MM.1S (cell line): ENCODE measurements at regions not wholly inside any gene's neighbourhood (a gene's known extent, or its start where the extent isn't known, plus 50 kb on each side); places are given as distances from the start of the nearest gene placed in this dataset.

Experiments used
- DNase-seq: peaks from one replicate; pipeline ENCODE4 v3.0.0-alpha.2; 2015
- H2AFZ ChIP-seq: fragments of 300-600 bp; sonication (generic); 2 replicates; pipeline ENCODE4 v1.6.0; 2016; ENCODE audit warnings: antibody characterized with exemption, low read length
- H3F3A ChIP-seq: fragments of 300-600 bp; sonication (generic); 2 replicates; pipeline ENCODE4 v1.6.1; 2016; ENCODE audit warnings: mild to moderate bottlenecking, antibody characterized with exemption, low read length, moderate library complexity, mixed read lengths; ENCODE audit not compliant: insufficient read depth
- H3K27ac ChIP-seq: fragments of 300-600 bp; sonication (generic); 2 replicates; pipeline ENCODE4 v1.5.1; 2016; ENCODE audit warnings: mild to moderate bottlenecking, low read length
- H3K27me3 ChIP-seq: fragments of 300-600 bp; sonication (generic); replicated peaks from 2 replicates; pipeline ENCODE4 v1.6.0; 2016; ENCODE audit warnings: low read length; ENCODE audit not compliant: insufficient read depth
- H3K36me3 ChIP-seq: fragments of 300-600 bp; sonication (generic); replicated peaks from 2 replicates; pipeline ENCODE4 v1.6.1; 2016; ENCODE audit warnings: mild to moderate bottlenecking, low read length, mixed read lengths; ENCODE audit not compliant: insufficient read depth
- H3K4me1 ChIP-seq: fragments of 300-600 bp; sonication (generic); 2 replicates; pipeline ENCODE4 v1.6.1; 2016; ENCODE audit warnings: low read length, mixed read lengths
- H3K4me2 ChIP-seq: fragments of 300-600 bp; sonication (generic); 2 replicates; pipeline ENCODE4 v1.6.0; 2016; ENCODE audit warnings: low read depth, low read length
- H3K4me3 ChIP-seq: fragments of 300-600 bp; sonication (generic); 2 replicates; pipeline ENCODE4 v1.5.1; 2016; ENCODE audit warnings: low read length, mixed read lengths
- H3K79me2 ChIP-seq: fragments of 300-600 bp; sonication (generic); 2 replicates; pipeline ENCODE4 v1.6.1; 2016; ENCODE audit warnings: mixed run types, low read length, mixed read lengths
- H3K9ac ChIP-seq: fragments of 300-600 bp; sonication (generic); 2 replicates; pipeline ENCODE4 v1.6.1; 2016; ENCODE audit warnings: low read length, mixed read lengths
- H3K9me2 ChIP-seq: fragments of 300-600 bp; sonication (generic); replicated peaks from 2 replicates; pipeline ENCODE4 v1.6.1; 2016; ENCODE audit warnings: mild to moderate bottlenecking, low read length, mixed read lengths; ENCODE audit not compliant: insufficient read depth
- H3K9me3 ChIP-seq: fragments of 300-600 bp; sonication (generic); replicated peaks from 2 replicates; pipeline ENCODE4 v1.6.1; 2016; ENCODE audit warnings: mild to moderate bottlenecking, low read length, mixed read lengths; ENCODE audit not compliant: insufficient read depth
- H4K20me1 ChIP-seq: fragments of 300-600 bp; sonication (generic); 2 replicates; pipeline ENCODE4 v1.6.1; 2016; ENCODE audit warnings: mild to moderate bottlenecking, low read length, moderate library complexity, mixed read lengths; ENCODE audit not compliant: insufficient read depth
- EZH2 ChIP-seq: fragments of 300-600 bp; sonication (generic); optimal IDR thresholded peaks from 2 replicates; pipeline ENCODE3; 2017; ENCODE audit warnings: low read depth, mild to moderate bottlenecking, antibody characterized with exemption, low read length, mixed read lengths
- EZH2phosphoT487 ChIP-seq: fragments of 300-600 bp; sonication (generic); IDR thresholded peaks from 2 replicates; pipeline ENCODE4 v1.6.1; 2018; ENCODE audit warnings: antibody characterized with exemption, low read length
- TF ChIP-seq, protein P1 (sequence below): fragments of 300-600 bp; sonication (generic); IDR thresholded peaks from 2 replicates; pipeline ENCODE4 v1.5.1; 2016; ENCODE audit warnings: antibody characterized with exemption, low read length, mixed read lengths

DNA sequence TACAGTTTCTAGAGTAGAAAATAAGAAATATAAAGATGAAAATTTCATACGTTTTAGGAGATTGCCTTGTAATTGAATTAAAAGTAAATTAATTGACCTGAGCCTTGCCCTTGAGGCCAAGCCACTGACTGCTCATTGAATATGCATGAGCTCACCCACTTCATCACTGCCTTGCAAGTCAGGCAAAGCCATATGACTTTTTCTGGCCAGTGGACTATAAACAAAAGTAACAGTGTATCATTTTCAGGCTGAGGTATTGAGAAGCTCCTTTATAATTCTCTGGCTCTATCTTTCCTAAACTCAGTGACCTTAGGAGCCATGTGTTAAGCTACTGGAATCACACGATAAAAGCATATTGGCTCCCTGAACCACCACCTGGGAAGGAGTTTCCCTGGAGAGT, 369.3 kb downstream of the NUAK1 start:
- H3K36me3 ChIP-seq, result no peaks in the 10 kb centered on the region
- H3F3A ChIP-seq, result no peaks in the 10 kb centered on the region
- H3K27ac ChIP-seq, result no peak overlapping the region
- 0 out of 2 replicates have a peak, but pooled peaks cover 13% of the 10 kb centered on the region for H3K4me1 ChIP-seq
- no peaks in the 10 kb centered on the region for H3K79me2 ChIP-seq
- H4K20me1 ChIP-seq, result no peaks in the 10 kb centered on the region
- H3K4me3 ChIP-seq, result no peak overlapping the region
- no peak overlapping the region for H2AFZ ChIP-seq
- no peaks in the 10 kb centered on the region for H3K27me3 ChIP-seq
- TF ChIP-seq EZH2 (no peak), EZH2phosphoT487 (no peak)
- TF ChIP-seq, protein P1, sequence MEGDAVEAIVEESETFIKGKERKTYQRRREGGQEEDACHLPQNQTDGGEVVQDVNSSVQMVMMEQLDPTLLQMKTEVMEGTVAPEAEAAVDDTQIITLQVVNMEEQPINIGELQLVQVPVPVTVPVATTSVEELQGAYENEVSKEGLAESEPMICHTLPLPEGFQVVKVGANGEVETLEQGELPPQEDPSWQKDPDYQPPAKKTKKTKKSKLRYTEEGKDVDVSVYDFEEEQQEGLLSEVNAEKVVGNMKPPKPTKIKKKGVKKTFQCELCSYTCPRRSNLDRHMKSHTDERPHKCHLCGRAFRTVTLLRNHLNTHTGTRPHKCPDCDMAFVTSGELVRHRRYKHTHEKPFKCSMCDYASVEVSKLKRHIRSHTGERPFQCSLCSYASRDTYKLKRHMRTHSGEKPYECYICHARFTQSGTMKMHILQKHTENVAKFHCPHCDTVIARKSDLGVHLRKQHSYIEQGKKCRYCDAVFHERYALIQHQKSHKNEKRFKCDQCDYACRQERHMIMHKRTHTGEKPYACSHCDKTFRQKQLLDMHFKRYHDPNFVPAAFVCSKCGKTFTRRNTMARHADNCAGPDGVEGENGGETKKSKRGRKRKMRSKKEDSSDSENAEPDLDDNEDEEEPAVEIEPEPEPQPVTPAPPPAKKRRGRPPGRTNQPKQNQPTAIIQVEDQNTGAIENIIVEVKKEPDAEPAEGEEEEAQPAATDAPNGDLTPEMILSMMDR, result no peak
- no peak overlapping the region for H3K4me2 ChIP-seq
- H3K9ac ChIP-seq, result no peak overlapping the region
- no peak for DNase-seq
- H3K9me3 ChIP-seq, result no peaks in the 10 kb centered on the region
- H3K9me2 ChIP-seq, result no peaks in the 10 kb centered on the region

DNA sequence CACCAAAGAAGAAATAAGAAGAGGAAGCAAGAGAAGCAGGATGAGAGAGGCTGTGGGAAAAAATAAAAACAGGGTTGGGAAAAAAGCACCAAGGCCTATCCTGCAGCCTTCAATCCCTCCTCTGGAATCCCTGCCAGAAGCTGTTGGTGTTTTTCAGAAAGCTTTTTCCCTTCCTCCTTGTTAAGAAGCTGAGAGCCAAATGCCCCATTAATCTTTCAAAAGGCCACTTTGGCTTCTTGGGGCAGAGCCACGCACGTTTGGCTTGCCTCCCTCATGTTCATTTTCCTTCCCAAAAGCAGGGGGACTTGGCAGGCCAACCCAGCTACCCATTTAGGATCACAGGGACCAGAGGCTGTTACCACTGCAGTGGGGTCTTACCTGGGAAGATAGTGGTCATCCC, 365.3 kb downstream of the NUAK1 start:
- H3K27ac ChIP-seq, result no peak overlapping the region
- no peaks in the 10 kb centered on the region for H3K79me2 ChIP-seq
- H3K27me3 ChIP-seq, result no peaks in the 10 kb centered on the region
- no peak overlapping the region for H3K4me2 ChIP-seq
- no peaks in the 10 kb centered on the region for H3F3A ChIP-seq
- no peaks in the 10 kb centered on the region for H3K36me3 ChIP-seq
- H3K9ac ChIP-seq, result no peak overlapping the region
- no peak overlapping the region for H2AFZ ChIP-seq
- 0 out of 2 replicates have a peak, but pooled peaks cover 4% of the 10 kb centered on the region for H3K4me1 ChIP-seq
- TF ChIP-seq, protein P1, result no peak
- TF ChIP-seq EZH2 (no peak), EZH2phosphoT487 (no peak)
- no peak for DNase-seq
- H4K20me1 ChIP-seq, result no peaks in the 10 kb centered on the region
- no peaks in the 10 kb centered on the region for H3K9me2 ChIP-seq
- no peaks in the 10 kb centered on the region for H3K9me3 ChIP-seq
- H3K4me3 ChIP-seq, result no peak overlapping the region

DNA sequence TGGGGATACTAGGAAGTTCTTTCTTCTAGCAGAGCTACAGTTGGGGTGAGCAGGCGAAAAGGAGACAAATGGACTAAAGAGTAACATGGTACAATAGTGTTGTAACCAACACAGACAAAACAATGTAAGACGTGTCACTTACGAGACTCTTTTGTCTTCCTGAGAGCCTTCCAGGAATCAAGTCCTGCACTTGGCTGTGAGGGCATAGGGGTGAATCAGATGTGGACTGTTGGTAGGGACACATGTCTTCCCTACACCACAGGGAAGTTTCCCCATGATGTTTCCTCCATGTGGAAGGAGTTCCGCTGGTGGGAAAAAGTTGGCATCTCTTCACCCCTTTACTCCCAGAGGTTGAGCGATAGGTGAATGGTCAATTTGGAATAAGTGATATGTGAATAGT, 364.7 kb downstream of the NUAK1 start:
- TF ChIP-seq, protein P1, result no peak
- no peak for TF ChIP-seq EZH2
- no peaks in the 10 kb centered on the region for H3K27me3 ChIP-seq
- H3K4me2 ChIP-seq, result no peak overlapping the region
- no peaks in the 10 kb centered on the region for H3F3A ChIP-seq
- H3K9me3 ChIP-seq, result no peaks in the 10 kb centered on the region
- H3K79me2 ChIP-seq, result no peaks in the 10 kb centered on the region
- DNase-seq, result no peak
- no peak overlapping the region for H3K9ac ChIP-seq
- H3K4me1 ChIP-seq, result 0 out of 2 replicates have a peak, but pooled peaks cover 4% of the 10 kb centered on the region
- no peaks in the 10 kb centered on the region for H3K36me3 ChIP-seq
- no peaks in the 10 kb centered on the region for H4K20me1 ChIP-seq
- no peak overlapping the region for H3K4me3 ChIP-seq
- H3K9me2 ChIP-seq, result no peaks in the 10 kb centered on the region
- no peak overlapping the region for H2AFZ ChIP-seq
- H3K27ac ChIP-seq, result no peak overlapping the region
